ENCODE measurements at regions not wholly inside any gene's neighbourhood (a gene's known extent, or its start where the extent isn't known, plus 50 kb on each side); places are given as distances from the start of the nearest gene placed in this dataset.

- DNase-seq, result no peak
These were observed 176.3 kb upstream of the ARID2 start for GRCh38 chr12:45553204-45553603.

GRCh38 chr12:45557016-45557415, 172.5 kb upstream of the ARID2 start:
- DNase-seq, result no peak

GRCh38 chr12:45558353-45558752, 171.2 kb upstream of the ARID2 start:
- no peak for DNase-seq

GRCh38 chr12:45559537-45559936, 170.0 kb upstream of the ARID2 start:
- no peak for DNase-seq

- no peak for DNase-seq
These were observed 168.8 kb upstream of the ARID2 start for GRCh38 chr12:45560689-45561088.

GRCh38 chr12:45561488-45561887, 168.0 kb upstream of the ARID2 start:
- DNase-seq, result no peak

GRCh38 chr12:45565590-45565989, 163.9 kb upstream of the ARID2 start:
- DNase-seq, result no peak

- no peak for DNase-seq
These were observed 163.2 kb upstream of the ARID2 start for GRCh38 chr12:45566257-45566656.

GRCh38 chr12:45568808-45569207, 160.7 kb upstream of the ARID2 start:
- DNase-seq, result no peak

GRCh38 chr12:45570501-45570900, 159.0 kb upstream of the ARID2 start:
- no peak for DNase-seq

- no peak for DNase-seq
These were observed 157.4 kb upstream of the ARID2 start for GRCh38 chr12:45572114-45572513.

GRCh38 chr12:45575417-45575816, 154.1 kb upstream of the ARID2 start:
- no peak for DNase-seq

- DNase-seq, result no peak
These were observed 153.6 kb upstream of the ARID2 start for GRCh38 chr12:45575823-45576475.

- DNase-seq, result no peak
These were observed 151.6 kb upstream of the ARID2 start for GRCh38 chr12:45577844-45578399.

GRCh38 chr12:45580356-45580969, 149.0 kb upstream of the ARID2 start:
- DNase-seq, result no peak

- no peak for DNase-seq
These were observed 148.4 kb upstream of the ARID2 start for GRCh38 chr12:45581112-45581511.

GRCh38 chr12:45582536-45582935, 147.0 kb upstream of the ARID2 start:
- DNase-seq, result no peak

GRCh38 chr12:45582986-45583659, 146.4 kb upstream of the ARID2 start:
- DNase-seq, result no peak

GRCh38 chr12:45584336-45584735, 145.2 kb upstream of the ARID2 start:
- DNase-seq, result no peak

- no peak for DNase-seq
These were observed 143.8 kb upstream of the ARID2 start for GRCh38 chr12:45585522-45586230.

GRCh38 chr12:45586486-45586885, 143.0 kb upstream of the ARID2 start:
- no peak for DNase-seq

- no peak for DNase-seq
These were observed 142.5 kb upstream of the ARID2 start for GRCh38 chr12:45587012-45587411.

- no peak for DNase-seq
These were observed 141.5 kb upstream of the ARID2 start for GRCh38 chr12:45587877-45588533.

Data from activated effector memory CD4-positive, alpha-beta T cell treated with Interleukin-2 at 50 U/mL for 16 hours (primary cell).